Stimulated activated CD8-positive, alpha-beta memory T cell treated with anti-CD3 and anti-CD28 coated beads, Interleukin-15, amount 100 ng/mL, for 48 hours (primary cell): ENCODE measurements at regions not wholly inside any gene's neighbourhood (a gene's known extent, or its start where the extent isn't known, plus 50 kb on each side); places are given as distances from the start of the nearest gene placed in this dataset.

Experiments used
- DNase-seq, 2 donors: peaks; one replicate each; pipeline ENCODE4 v3.0.0-alpha.2; 2020; ENCODE audit warnings: low read depth in 2 of 2

DNA sequence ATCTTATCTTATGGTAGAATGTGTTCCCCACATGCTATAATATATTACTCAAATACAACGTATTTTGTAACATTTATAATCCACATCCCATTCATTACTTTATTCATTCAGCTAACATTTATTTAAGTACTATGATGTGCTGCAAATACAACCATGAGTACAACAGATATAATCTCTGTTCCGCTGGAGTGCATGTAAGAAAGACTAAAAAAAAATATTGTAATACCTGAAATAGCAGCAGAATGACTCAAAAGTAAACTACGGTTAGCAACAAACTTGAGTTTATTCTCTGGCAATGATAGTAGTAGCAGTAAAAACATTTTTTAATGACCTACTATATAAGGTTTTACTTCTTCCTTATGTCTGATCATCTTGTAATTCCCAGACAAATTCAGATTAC is 1776.3 kb downstream of the STIM2 start:
- no peak for DNase-seq

DNA sequence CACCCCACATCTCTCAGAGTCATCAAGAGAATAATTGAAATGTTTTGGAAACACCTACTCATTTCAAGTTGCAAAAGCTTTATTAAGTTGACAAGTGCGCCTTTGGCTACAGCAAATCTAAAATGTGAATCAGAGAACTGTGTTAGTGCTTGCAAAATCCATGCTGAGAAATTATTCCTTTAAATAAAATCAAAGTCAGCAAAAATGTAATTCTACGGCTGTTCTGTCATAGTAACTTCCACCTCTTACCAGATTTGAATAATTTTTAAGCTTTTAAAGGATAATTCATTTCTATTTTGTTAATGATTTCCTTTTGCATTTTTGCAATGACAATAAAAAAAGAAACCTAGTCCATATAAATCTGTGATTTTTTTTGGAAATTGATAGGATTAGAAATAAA is 1779.1 kb downstream of the STIM2 start:
- no peak for DNase-seq

DNA sequence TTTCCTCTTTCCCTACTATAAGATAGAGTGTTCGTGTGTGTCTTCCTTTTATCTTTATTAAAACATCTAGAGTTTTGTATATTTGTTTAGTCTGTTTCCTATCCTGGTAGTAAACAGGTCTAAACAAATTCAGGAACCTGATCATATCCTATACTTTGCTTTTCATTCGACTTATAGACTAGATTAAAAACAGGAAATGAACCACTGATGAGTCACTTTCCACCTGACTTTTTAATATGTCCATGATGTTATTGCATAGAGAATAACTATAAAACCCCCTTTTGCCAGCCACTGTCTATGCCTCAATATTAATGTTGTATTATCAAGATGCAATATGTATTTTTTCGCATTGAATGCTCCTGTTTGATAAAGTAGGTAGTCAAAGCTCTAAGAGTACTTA is 1794.0 kb downstream of the STIM2 start:
- no peak for DNase-seq

DNA sequence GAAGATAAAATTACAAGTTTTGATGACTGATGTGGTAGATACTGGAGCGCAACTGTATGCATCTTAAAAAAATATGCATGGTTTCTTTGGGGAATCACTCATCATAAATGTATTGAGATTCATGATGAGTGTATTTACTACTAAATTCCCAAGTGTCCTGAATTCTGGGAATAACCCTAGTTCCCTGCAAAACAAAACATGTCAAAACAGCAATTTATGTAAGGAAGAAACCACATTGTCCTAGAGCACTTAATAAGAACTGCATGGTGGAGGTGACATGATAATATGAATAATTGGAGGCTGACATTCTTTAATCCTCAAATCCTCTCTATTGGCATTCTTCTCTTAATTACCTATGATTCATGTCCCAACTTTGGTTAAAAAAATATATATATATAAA is 1804.7 kb downstream of the STIM2 start:
- no peak for DNase-seq

DNA sequence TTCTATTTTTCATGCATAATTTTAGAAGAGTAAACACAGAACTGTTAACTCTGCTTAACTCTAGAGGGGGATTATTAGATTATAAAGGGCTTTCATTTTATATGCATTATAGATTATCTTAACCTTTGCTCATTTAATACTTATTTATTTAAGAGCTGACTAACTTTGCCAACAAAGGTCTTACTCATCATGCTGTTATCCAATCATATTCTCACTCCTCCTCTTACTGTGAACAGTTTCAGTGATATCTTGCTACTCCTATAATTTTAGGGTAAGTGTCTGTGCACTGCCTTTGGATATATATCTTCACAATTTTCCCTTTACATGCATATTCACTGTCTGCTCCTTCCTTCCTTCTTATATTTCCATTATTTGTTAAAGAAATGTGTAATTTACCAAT is 1814.9 kb downstream of the STIM2 start:
- no peak for DNase-seq

DNA sequence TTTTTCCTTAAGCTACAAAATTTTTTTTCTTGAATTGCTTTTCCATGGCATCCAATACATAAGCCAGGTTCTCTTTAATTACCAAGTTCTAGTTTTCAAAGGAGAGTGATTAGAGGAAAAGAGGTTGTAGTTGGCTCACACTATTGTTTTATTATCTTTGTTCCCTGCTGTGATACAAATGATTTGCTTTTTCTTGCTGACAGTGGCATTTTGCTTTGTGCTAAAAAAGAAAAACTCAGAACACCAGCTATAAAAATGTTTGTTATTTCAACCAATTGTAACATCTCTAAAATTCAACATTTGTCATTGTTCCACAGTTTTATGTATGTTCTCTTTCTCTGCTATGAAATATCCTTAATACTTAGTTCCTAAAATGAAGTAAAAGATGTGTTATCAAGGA is 1817.2 kb downstream of the STIM2 start:
- DNase-seq = no peak

DNA sequence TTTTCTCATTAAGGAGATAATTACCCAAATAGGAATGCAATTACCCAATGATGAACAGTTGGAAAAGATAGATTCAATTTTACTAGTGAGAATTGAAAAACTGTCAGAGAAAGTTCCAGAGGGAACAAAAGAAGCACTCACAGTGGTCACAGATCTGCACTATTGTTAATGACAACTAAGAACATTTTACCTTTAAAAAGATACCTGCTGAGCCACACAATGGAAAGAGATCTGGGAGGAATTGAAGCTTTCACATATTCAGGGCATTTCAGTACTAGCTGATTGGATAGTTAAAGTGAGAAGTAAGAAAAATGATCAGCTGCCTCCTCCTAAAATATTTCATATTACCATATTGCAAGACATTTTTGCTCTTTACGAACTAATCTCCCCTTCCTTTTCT is 1822.2 kb downstream of the STIM2 start:
- no peak for DNase-seq

DNA sequence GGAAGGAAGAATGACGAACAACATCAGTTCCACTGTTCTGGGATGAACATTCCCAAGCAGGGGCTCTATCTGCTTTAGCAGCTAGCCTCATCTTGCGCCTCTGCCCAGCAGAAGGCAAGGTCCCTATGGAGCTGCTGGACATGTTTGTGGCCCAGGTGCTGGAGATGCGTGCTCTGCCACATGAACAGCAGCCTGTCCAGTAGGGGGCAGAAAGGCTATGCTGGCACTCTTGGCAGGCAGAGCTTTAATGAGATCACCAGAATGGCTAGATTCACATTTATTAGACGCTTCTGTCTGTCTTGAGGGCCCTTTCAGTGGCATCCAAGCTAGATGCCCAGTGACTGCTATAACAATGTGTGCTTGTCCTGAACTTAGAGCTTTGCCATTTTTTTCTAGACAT is 1826.0 kb downstream of the STIM2 start:
- no peak for DNase-seq

DNA sequence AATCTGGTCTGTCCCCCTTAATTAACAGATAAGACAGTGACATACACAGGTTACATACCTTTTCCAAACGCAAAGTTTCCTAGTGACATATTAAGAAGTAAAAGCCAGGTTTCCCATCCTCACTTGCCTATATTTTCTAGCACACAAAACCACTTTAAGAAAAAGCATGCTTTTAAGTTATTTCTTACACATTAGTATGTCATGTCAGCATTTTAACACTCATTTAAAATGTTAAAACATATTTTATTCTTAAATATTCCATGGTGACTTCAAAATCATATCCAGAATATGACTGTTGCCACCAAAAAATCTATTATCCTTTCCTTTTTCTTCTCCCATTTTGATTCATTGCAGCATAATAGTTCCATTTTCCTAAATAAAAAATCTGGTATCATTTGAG is 1830.2 kb downstream of the STIM2 start:
- DNase-seq = no peak

DNA sequence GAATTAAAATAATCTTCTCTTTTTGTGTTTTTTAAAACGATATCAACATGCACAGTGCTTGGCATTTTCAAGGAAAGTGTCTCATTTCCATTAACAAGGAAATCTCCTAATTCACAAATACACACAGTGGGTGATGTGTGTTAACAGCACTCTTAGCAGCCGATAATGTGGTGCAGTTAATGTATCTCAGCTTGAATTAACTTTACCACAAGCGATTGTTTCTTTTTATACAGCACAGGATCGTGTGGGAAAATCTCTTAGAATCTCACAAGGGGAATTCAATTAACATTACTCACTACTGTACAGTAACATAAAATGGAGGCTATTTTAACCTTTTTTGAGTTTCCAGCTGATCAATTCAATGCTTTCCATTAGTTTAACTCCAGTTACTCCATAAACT is 1841.9 kb downstream of the STIM2 start:
- DNase-seq = no peak

DNA sequence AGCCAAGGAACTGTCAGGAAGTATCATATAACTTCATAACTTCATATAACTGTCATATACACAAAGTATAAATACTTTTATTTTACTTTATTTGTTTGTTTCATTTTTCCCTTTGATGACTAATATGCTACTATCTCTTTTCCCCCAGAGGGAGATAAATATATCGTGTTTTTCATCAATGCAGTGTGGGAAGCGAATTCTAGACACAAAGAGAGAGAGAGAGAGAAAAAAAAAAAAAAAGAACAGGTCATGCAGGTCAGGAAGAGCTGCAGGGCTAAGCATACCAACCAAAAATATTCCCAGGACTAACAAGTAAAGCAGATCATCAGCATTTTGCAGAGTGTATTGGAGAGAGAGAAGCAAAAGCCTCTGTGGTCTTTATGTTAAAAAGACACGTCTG is 1849.2 kb downstream of the STIM2 start:
- no peak for DNase-seq

DNA sequence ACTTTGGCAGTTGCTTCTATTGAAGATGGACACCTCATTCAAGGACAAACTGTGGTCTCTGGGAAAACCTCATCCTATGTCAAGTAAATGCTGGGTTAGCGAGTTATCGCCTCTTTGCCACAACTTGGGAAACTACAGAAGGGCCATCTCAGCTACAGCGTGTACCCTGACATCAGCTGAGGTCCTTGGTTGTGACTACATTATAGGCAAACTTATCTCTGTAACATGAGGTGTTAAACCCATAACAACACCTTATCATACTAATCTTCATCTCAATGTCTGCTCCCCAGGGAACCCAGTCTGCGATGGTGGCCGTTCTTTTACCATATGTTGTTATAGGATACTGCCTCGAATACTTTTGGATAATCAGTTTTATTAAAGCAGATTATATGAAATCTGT is 1862.7 kb downstream of the STIM2 start:
- no peak for DNase-seq

DNA sequence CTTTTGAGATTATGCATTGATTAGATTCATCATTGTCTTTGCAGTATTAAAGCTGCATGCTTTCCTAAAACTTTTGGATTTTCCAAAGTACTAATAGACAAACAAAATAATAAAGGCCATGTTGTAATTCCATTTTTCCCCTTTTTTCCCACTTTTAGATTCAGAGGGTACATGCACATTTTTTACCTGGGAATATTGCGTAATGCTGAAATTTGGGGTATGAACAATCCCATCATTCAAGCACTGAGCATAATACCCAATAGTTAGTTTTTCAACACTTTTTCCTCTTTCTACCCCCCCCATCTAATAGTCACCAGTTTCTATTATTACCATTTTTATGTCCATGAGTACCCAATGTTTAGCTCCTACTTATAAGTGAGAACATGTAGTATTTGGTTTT is 1863.6 kb downstream of the STIM2 start:
- DNase-seq = no peak

DNA sequence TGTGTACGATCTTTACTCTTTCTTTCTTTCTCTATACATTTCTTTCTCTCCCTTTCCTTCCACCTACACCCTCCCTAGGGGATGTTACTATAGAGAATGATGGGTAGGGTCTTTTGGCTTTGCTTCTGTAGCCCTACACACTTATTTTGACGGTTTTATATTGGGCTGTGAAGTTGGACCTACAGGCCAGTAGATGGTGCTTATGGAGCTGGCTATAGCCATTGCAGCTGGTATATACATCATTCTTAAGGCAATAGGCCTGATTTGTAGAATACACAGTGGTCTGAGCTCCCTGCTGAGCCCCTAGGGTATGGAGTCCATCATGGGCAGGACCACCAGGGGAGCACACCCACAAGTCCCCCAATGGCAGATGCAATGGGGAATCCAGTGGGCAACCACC is 1869.7 kb downstream of the STIM2 start:
- no peak for DNase-seq

DNA sequence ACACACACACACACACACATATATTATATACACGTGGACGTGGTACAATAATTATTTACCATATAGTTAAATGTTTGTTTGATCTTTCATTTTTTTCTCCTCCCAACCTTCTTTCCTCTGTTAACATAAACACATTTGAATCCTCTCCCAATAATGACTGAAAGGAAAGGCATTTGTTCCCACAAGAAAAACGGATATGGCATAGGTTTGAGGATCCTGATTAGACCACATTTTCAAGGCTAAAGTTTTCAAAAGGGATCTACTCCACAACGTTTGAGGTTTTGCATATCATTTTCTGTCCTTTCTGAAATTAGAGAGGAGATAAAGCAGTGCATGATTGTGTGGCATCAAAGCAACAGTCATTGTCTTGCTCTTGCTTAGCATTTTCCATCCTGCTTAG is 1883.4 kb downstream of the STIM2 start:
- no peak for DNase-seq

DNA sequence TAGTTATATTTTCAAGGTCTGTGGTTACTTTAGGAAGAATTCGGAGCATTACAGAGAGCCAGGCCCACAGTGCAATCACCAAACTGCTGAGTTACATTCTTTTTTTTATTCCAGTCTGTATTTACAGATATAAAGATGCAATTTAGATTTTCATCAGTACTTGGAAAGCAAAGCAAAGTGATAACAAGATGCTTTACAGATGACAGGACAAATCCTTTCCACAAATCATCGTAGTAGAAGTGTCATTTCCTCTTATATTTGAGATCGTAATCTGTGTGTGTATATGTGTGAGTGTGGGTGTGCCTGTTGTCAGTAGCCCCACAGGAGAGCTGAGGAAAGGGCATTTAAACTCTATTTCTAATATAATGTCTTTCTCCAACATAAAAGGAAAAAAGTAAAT is 1893.7 kb downstream of the STIM2 start:
- no peak for DNase-seq

DNA sequence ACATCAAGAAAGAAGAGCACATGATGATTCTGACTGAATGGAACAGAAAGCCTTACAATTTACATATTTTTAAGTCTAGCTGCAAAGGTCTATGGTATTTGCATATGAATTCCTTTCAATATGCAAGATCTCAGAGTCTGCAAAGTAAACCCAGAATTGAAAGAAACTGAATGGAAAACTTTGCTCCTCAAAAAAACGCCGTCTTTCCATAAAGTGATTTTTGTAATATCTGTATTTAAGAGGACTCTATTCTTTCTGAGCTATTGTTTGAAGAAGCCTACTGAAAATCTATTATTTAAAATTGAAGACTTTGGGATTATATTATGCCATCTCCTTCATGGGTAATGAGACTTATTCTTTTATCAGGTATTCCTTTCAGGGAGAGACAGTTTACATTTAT is 1894.4 kb downstream of the STIM2 start:
- DNase-seq = no peak

DNA sequence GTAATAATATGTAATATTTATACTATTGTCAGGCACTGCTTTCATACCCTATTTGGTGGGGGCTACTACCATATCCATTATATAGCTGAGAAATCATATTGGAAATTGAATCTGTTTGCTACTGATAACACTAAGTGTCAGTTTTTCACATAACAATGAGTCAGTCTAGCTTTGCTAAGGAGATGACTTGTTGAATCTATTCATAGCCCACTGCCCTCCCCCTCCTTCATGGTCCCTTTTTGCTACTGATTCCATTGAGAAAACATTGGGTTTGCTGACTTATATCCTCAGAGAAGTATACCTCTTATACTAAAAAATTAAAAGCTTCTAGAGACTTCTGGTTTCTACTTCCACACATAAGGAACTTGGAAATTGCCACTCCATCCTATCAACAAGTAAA is 1898.4 kb downstream of the STIM2 start:
- no peak for DNase-seq

DNA sequence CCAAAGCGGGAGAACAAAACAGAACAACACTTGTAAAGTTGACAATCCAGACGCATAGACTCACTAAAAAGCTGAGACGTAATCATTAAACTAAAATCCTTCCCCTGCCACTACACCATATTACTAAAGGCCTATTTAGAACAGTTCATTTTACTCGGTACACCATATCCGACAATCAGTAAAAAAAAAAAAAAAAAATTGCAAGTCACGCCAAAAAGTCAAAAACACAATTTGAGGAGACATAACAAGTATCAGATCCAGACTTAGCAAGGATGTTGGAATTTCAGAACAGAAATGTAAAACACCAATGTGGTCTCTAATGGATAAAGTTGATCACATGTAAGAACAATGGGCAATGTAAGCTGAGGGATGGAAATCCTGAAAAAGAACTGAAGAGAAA is 1899.4 kb downstream of the STIM2 start:
- no peak for DNase-seq

DNA sequence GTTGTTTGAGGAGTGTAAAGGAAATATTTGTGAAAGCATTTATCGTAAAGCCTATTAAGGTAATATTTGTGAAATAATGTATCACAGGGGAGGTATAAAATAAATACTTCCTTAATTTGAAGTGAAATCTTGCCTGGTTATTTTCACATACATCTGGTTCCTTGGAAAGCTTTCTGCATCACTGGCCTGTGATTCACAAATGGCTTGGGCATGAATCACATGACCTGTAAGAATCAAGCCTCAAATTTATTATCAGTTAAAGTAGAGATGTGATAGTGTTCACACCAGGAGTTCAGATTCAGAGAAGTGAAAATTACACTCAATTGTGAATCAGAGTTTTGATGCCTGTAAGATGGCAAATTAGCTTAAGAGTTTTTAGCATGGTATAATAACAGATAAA is 1911.4 kb downstream of the STIM2 start:
- no peak for DNase-seq

DNA sequence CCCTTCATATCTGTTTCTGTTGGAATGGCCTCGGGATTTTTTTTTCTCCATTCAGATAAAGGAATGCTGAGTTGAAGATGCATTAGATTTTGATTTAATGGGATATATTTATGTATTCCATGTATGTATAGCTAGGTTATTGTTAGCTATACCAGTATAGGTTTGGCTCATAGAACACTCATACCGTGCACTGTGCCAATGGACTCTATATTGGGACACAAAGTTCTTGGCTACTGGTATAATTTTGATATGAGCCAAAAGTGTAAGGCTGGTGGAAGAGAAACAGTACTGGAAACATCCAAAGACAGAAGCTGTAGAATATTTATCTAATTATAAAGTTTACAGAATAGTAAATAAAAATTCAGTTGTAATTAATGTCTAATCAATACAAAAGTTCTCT is 1912.1 kb downstream of the STIM2 start:
- no peak for DNase-seq

DNA sequence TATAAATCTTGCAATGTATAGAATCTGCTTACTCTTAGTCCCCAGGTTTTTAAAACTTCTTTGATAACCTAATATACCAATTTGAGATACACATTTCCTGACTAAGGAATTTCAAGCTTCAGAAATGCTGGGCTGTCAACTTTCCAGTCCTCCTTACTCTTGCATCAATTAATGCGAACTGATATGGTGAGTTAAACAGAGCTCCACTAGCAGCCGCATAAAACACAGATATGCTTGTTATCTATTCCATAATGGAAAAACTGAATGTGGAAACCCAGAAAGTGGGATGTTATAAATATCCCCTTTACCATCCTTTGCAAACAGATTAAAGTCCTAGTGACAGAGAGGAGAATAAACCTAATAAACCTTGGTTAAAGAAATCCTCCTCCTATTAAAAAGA is 1913.7 kb downstream of the STIM2 start:
- no peak for DNase-seq

DNA sequence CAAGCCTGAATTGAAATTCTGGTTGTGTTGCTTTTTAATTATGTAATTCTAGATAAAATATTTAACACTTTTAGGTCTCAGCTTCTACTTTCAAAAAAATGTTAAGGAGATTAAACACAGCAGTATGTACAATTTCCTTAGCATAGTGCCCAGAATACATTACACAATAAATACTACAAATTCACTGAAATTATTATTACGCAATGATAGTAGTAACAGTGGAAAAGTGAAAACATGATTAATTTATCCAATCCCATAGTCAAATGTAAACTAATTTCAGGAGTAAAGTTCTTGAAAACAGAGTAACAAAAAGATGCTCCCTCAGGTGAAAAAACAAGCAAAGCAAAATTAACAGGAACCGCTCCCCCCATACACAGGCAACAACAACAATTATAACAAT is 1915.4 kb downstream of the STIM2 start:
- DNase-seq = no peak

DNA sequence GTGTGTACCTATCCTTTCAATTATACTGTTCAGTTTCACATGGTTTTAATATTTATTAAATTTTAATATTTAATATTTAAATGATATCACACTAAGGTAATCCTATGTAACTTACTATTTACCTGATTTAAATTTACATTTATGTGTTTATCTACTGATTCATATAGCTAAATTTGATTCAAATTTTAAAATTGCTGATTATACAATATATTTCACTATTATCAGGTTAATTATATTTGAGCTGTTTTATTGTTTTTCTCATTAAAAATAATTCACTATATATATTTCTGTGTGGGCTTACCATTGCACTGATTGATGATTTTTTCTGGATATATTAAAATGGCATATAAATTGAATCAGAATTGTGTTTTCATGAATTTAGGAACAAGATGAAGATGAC is 1923.5 kb downstream of the STIM2 start:
- no peak for DNase-seq

DNA sequence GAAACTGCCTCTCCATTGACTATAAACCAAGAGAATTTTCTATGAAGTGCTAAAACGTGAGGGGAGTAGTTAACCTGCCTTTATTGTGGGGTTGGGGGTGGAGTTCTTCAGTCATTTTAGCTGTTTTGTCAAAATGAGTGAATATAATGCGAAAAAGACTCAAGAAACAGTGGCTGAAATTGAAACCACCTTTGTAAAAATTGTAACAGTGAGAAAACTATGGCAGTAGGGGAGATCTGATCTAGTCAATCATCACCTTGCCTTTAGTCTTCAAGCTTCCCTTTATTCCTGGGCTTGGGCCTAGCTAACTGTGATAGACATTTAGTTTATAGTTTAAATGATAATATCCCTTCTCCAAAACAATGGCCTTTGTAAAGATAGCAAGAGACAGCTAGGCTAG is 1927.3 kb downstream of the STIM2 start:
- DNase-seq = no peak
